ENCODE measurements at regions not wholly inside any gene's neighbourhood (a gene's known extent, or its start where the extent isn't known, plus 50 kb on each side); places are given as distances from the start of the nearest gene placed in this dataset.

GRCh38 chr4:41865981-41866798 is 69.0 kb upstream of the TMEM33 start:
- no peak for DNase-seq
- Histone ChIP-seq H3K36me3 (ENCODE audit: insufficient read depth, low read length) (no peaks in the 10 kb centered on the region), H3K9ac (ENCODE audit: low read length) (no peak overlapping the region), H3K27me3 (ENCODE audit: low read length) (no peaks in the 10 kb centered on the region), H3K4me2 (ENCODE audit: low read depth, low read length, poor library complexity, severe bottlenecking) (no peak overlapping the region), H3K79me2 (ENCODE audit: low read length) (no peaks in the 10 kb centered on the region), H3K9me3 (ENCODE audit: low read length) (no peaks in the 10 kb centered on the region), H3K4me3 (ENCODE audit: low read length) (no peak overlapping the region), H3K4me1 (ENCODE audit: low read length) (peaks cover 5% of the 10 kb centered on the region), H3K27ac (ENCODE audit: low read length) (no peak overlapping the region), H3K9me2 (replicated peaks; ENCODE audit: insufficient read depth, low read length) (no peaks in the 10 kb centered on the region), H4K20me1 (ENCODE audit: insufficient read depth, low read depth, low read length) (no peaks in the 10 kb centered on the region), H2AFZ (ENCODE audit: low read length) (no peak overlapping the region)

GRCh38 chr4:41865306-41865980 is 69.8 kb upstream of the TMEM33 start:
- H3K9ac ChIP-seq (ENCODE audit: low read length): no peak overlapping the region
- H2AFZ ChIP-seq (ENCODE audit: low read length): no peak overlapping the region
- no peaks in the 10 kb centered on the region for H3K36me3 ChIP-seq (ENCODE audit: insufficient read depth, low read length)
- H4K20me1 ChIP-seq (ENCODE audit: insufficient read depth, low read depth, low read length): no peaks in the 10 kb centered on the region
- H3K79me2 ChIP-seq (ENCODE audit: low read length): no peaks in the 10 kb centered on the region
- no peak overlapping the region for H3K4me2 ChIP-seq (ENCODE audit: low read depth, low read length, poor library complexity, severe bottlenecking)
- H3K9me2 ChIP-seq (replicated peaks; ENCODE audit: insufficient read depth, low read length): no peaks in the 10 kb centered on the region
- no peaks in the 10 kb centered on the region for H3K9me3 ChIP-seq (ENCODE audit: low read length)
- no peak for DNase-seq
- no peaks in the 10 kb centered on the region for H3K27me3 ChIP-seq (ENCODE audit: low read length)
- no peak overlapping the region for H3K27ac ChIP-seq (ENCODE audit: low read length)
- H3K4me1 ChIP-seq (ENCODE audit: low read length): peaks cover 5% of the 10 kb centered on the region
- H3K4me3 ChIP-seq (ENCODE audit: low read length): no peak overlapping the region

DNA sequence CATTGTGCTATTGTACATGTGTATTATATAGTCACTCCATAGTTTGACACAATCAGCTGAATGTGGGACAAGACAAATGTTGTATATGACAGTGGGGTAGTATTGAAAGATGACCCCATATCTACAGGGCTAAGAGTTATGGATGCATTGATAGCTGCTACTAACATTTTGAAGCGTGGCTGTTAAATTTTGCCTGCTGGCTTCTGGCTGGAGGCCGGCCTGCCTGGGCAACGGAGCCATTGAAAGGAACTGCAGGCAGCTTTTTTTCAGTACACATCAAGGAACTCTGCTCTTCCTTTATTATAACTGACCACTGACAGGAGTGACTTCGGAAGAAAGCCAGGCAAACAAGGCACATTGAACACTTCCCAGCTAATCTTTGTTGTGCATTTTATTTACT is 76.1 kb upstream of the TMEM33 start:
- no peaks in the 10 kb centered on the region for H3K9me3 ChIP-seq (ENCODE audit: low read length)
- DNase-seq: no peak
- no peak overlapping the region for H3K9ac ChIP-seq (ENCODE audit: low read length)
- no peaks in the 10 kb centered on the region for H4K20me1 ChIP-seq (ENCODE audit: insufficient read depth, low read depth, low read length)
- H3K79me2 ChIP-seq (ENCODE audit: low read length): no peaks in the 10 kb centered on the region
- no peak overlapping the region for H3K27ac ChIP-seq (ENCODE audit: low read length)
- no peaks in the 10 kb centered on the region for H3K36me3 ChIP-seq (ENCODE audit: insufficient read depth, low read length)
- H3K9me2 ChIP-seq (replicated peaks; ENCODE audit: insufficient read depth, low read length): no peaks in the 10 kb centered on the region
- H3K4me3 ChIP-seq (ENCODE audit: low read length): no peak overlapping the region
- peaks cover 3% of the 10 kb centered on the region for H3K4me1 ChIP-seq (ENCODE audit: low read length)
- no peak overlapping the region for H2AFZ ChIP-seq (ENCODE audit: low read length)
- H3K27me3 ChIP-seq (ENCODE audit: low read length): no peaks in the 10 kb centered on the region
- no peak overlapping the region for H3K4me2 ChIP-seq (ENCODE audit: low read depth, low read length, poor library complexity, severe bottlenecking)

- H3K4me3 ChIP-seq (ENCODE audit: low read length): no peak overlapping the region
- H3K79me2 ChIP-seq (ENCODE audit: low read length): no peaks in the 10 kb centered on the region
- H3K4me1 ChIP-seq (ENCODE audit: low read length): no peaks in the 10 kb centered on the region
- no peaks in the 10 kb centered on the region for H3K9me3 ChIP-seq (ENCODE audit: low read length)
- H4K20me1 ChIP-seq (ENCODE audit: insufficient read depth, low read depth, low read length): no peaks in the 10 kb centered on the region
- H3K36me3 ChIP-seq (ENCODE audit: insufficient read depth, low read length): no peaks in the 10 kb centered on the region
- no peak overlapping the region for H2AFZ ChIP-seq (ENCODE audit: low read length)
- H3K27me3 ChIP-seq (ENCODE audit: low read length): no peaks in the 10 kb centered on the region
- no peak overlapping the region for H3K27ac ChIP-seq (ENCODE audit: low read length)
- no peaks in the 10 kb centered on the region for H3K9me2 ChIP-seq (replicated peaks; ENCODE audit: insufficient read depth, low read length)
- H3K4me2 ChIP-seq (ENCODE audit: low read depth, low read length, poor library complexity, severe bottlenecking): no peak overlapping the region
- no peak for DNase-seq
- no peak overlapping the region for H3K9ac ChIP-seq (ENCODE audit: low read length)
Observed at GRCh38 chr4:41857226-41857641, 78.0 kb upstream of the TMEM33 start.

DNA sequence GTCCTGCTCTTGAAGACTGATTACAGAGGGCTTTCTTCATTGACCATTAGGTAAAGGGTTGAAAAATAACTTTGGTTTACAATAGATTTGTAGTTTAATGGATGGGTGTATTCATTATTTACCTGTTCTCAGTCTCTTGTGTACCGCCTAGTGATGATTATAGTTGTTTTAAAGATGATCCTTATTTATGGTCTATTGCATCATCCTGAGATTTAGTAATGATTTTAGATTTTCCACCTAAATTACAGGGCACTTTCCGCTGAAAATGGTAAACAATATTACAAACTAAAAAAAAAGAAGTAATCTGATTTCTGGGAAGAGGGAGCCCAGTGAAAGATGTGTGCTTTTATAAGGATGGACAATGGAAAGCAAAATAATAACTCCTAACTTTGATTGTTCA is 78.4 kb upstream of the TMEM33 start:
- no peaks in the 10 kb centered on the region for H3K36me3 ChIP-seq (ENCODE audit: insufficient read depth, low read length)
- H3K79me2 ChIP-seq (ENCODE audit: low read length): no peaks in the 10 kb centered on the region
- H4K20me1 ChIP-seq (ENCODE audit: insufficient read depth, low read depth, low read length): no peaks in the 10 kb centered on the region
- H3K27me3 ChIP-seq (ENCODE audit: low read length): no peaks in the 10 kb centered on the region
- H3K9ac ChIP-seq (ENCODE audit: low read length): no peak overlapping the region
- H3K4me2 ChIP-seq (ENCODE audit: low read depth, low read length, poor library complexity, severe bottlenecking): no peak overlapping the region
- H3K4me1 ChIP-seq (ENCODE audit: low read length): no peaks in the 10 kb centered on the region
- no peak overlapping the region for H3K27ac ChIP-seq (ENCODE audit: low read length)
- no peaks in the 10 kb centered on the region for H3K9me2 ChIP-seq (replicated peaks; ENCODE audit: insufficient read depth, low read length)
- no peak overlapping the region for H2AFZ ChIP-seq (ENCODE audit: low read length)
- H3K4me3 ChIP-seq (ENCODE audit: low read length): no peak overlapping the region
- DNase-seq: no peak
- H3K9me3 ChIP-seq (ENCODE audit: low read length): no peaks in the 10 kb centered on the region

- Histone ChIP-seq H3K27me3 (ENCODE audit: low read length) (no peaks in the 10 kb centered on the region), H3K79me2 (ENCODE audit: low read length) (no peaks in the 10 kb centered on the region), H4K20me1 (ENCODE audit: insufficient read depth, low read depth, low read length) (no peaks in the 10 kb centered on the region), H2AFZ (ENCODE audit: low read length) (no peak overlapping the region), H3K27ac (ENCODE audit: low read length) (no peak overlapping the region), H3K9me2 (replicated peaks; ENCODE audit: insufficient read depth, low read length) (no peaks in the 10 kb centered on the region), H3K36me3 (ENCODE audit: insufficient read depth, low read length) (no peaks in the 10 kb centered on the region), H3K9me3 (ENCODE audit: low read length) (no peaks in the 10 kb centered on the region), H3K4me2 (ENCODE audit: low read depth, low read length, poor library complexity, severe bottlenecking) (no peak overlapping the region), H3K4me1 (ENCODE audit: low read length) (no peaks in the 10 kb centered on the region), H3K9ac (ENCODE audit: low read length) (no peak overlapping the region), H3K4me3 (ENCODE audit: low read length) (no peak overlapping the region)
- DNase-seq: no peak
Observed at GRCh38 chr4:41853973-41854372, 81.3 kb upstream of the TMEM33 start.

GRCh38 chr4:41852229-41852628 is 83.0 kb upstream of the TMEM33 start:
- H3K9me3 ChIP-seq (ENCODE audit: low read length): no peaks in the 10 kb centered on the region
- H3K9ac ChIP-seq (ENCODE audit: low read length): no peak overlapping the region
- no peak for DNase-seq
- no peaks in the 10 kb centered on the region for H3K27me3 ChIP-seq (ENCODE audit: low read length)
- no peak overlapping the region for H3K4me3 ChIP-seq (ENCODE audit: low read length)
- no peaks in the 10 kb centered on the region for H3K79me2 ChIP-seq (ENCODE audit: low read length)
- H3K36me3 ChIP-seq (ENCODE audit: insufficient read depth, low read length): no peaks in the 10 kb centered on the region
- no peaks in the 10 kb centered on the region for H4K20me1 ChIP-seq (ENCODE audit: insufficient read depth, low read depth, low read length)
- H3K4me1 ChIP-seq (ENCODE audit: low read length): no peaks in the 10 kb centered on the region
- no peaks in the 10 kb centered on the region for H3K9me2 ChIP-seq (replicated peaks; ENCODE audit: insufficient read depth, low read length)
- no peak overlapping the region for H3K4me2 ChIP-seq (ENCODE audit: low read depth, low read length, poor library complexity, severe bottlenecking)
- no peak overlapping the region for H3K27ac ChIP-seq (ENCODE audit: low read length)
- H2AFZ ChIP-seq (ENCODE audit: low read length): no peak overlapping the region

- Histone ChIP-seq H3K4me1 (ENCODE audit: low read length) (no peaks in the 10 kb centered on the region), H3K27ac (ENCODE audit: low read length) (no peak overlapping the region)
Observed at GRCh38 chr4:41851621-41852020, 83.6 kb upstream of the TMEM33 start.

More at GRCh38 chr4:41851621-41852020, 83.6 kb upstream of the TMEM33 start:
- DNase-seq: no peak
- H3K4me2 ChIP-seq (ENCODE audit: low read depth, low read length, poor library complexity, severe bottlenecking): no peak overlapping the region
- H3K9me2 ChIP-seq (replicated peaks; ENCODE audit: insufficient read depth, low read length): no peaks in the 10 kb centered on the region
- no peaks in the 10 kb centered on the region for H4K20me1 ChIP-seq (ENCODE audit: insufficient read depth, low read depth, low read length)
- no peak overlapping the region for H3K9ac ChIP-seq (ENCODE audit: low read length)
- no peaks in the 10 kb centered on the region for H3K79me2 ChIP-seq (ENCODE audit: low read length)
- no peak overlapping the region for H2AFZ ChIP-seq (ENCODE audit: low read length)
- H3K36me3 ChIP-seq (ENCODE audit: insufficient read depth, low read length): no peaks in the 10 kb centered on the region
- H3K4me3 ChIP-seq (ENCODE audit: low read length): no peak overlapping the region
- no peaks in the 10 kb centered on the region for H3K27me3 ChIP-seq (ENCODE audit: low read length)
- H3K9me3 ChIP-seq (ENCODE audit: low read length): no peaks in the 10 kb centered on the region
